Smooth muscle cell (in vitro differentiated cells): ENCODE measurements at regions not wholly inside any gene's neighbourhood (a gene's known extent, or its start where the extent isn't known, plus 50 kb on each side); places are given as distances from the start of the nearest gene placed in this dataset.

ENCODE experiments used
- DNase-seq: peaks from one replicate; lab custom pipeline; 2025; ENCODE audit not compliant: unreplicated experiment; lab: John Stamatoyannopoulos, UW
- H2AFZ ChIP-seq: fragments of 200-600 bp; sonication (generic); 2 replicates; pipeline ENCODE4 v1.6.0; 2016; ENCODE audit warnings: antibody characterized with exemption, low read depth, mild to moderate bottlenecking
- H3F3A ChIP-seq: fragments of 200-600 bp; sonication (generic); 2 replicates; pipeline ENCODE4 v1.6.0; 2017; ENCODE audit warnings: antibody characterized with exemption, low read depth
- H3K27ac ChIP-seq: fragments of 200-600 bp; sonication (generic); 2 replicates; pipeline ENCODE4 v1.5.1; 2016; ENCODE audit warnings: low read depth, mild to moderate bottlenecking
- H3K27me3 ChIP-seq: fragments of 200-600 bp; sonication (generic); 2 replicates; pipeline ENCODE4 v1.6.1; 2016; ENCODE audit warnings: low read depth, mild to moderate bottlenecking
- H3K36me3 ChIP-seq: fragments of 200-600 bp; sonication (generic); 2 replicates; pipeline ENCODE4 v1.5.1; 2016; ENCODE audit warnings: low read depth
- H3K4me1 ChIP-seq: fragments of 200-600 bp; sonication (generic); 2 replicates; pipeline ENCODE4 v1.5.1; 2016; ENCODE audit warnings: low read depth
- H3K4me2 ChIP-seq: fragments of 200-600 bp; sonication (generic); 2 replicates; pipeline ENCODE4 v1.6.0; 2016; ENCODE audit warnings: mild to moderate bottlenecking
- H3K4me3 ChIP-seq: fragments of 200-600 bp; sonication (generic); 2 replicates; pipeline ENCODE4 v1.5.1; 2016; ENCODE audit warnings: mild to moderate bottlenecking
- H3K79me2 ChIP-seq: fragments of 200-600 bp; sonication (generic); 2 replicates; pipeline ENCODE4 v1.6.0; 2016; ENCODE audit warnings: low read depth, mild to moderate bottlenecking
- H3K9ac ChIP-seq: fragments of 200-600 bp; sonication (generic); 2 replicates; pipeline ENCODE4 v1.6.0; 2016; ENCODE audit warnings: low read depth
- H3K9me3 ChIP-seq: fragments of 200-600 bp; sonication (generic); replicated peaks from 2 replicates; pipeline ENCODE4 v1.5.1; 2016; ENCODE audit warnings: low read depth
- H4K20me1 ChIP-seq: fragments of 200-600 bp; sonication (generic); 2 replicates; pipeline ENCODE4 v1.6.0; 2016; ENCODE audit warnings: low read depth
- WGBS: methylation state at CpG from one replicate; pipeline ENCODE4 v1.1.7; 2016; ENCODE audit warnings: low lambda C conversion rate; 5-methylcytosine and 5-hydroxymethylcytosine counted together
- TF ChIP-seq, protein P1 (sequence below): fragments of 200-600 bp; sonication (generic); IDR thresholded peaks from 2 replicates; pipeline ENCODE4 v1.5.1; 2017; ENCODE audit warnings: borderline replicate concordance, mild to moderate bottlenecking, antibody characterized with exemption; ENCODE audit not compliant: insufficient read depth, poor library complexity, severe bottlenecking

DNA sequence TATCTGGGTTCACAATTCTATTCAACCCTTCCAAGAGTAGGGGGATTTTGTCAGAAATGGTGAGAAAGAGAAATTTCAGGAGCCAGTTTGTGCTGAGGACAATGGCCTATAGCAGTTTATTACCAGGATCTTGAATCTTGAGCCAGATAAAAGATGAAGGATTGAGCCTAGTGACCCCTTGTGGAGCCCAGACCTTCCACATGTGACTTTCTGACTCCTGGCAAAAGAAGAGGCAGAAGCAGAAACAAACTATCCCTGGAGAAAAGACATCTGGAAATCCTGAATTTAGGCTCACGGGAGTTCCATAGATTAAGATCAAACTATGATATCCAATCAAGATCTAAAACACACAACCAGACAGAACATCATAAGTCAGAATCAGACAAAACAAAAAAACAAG is 60.9 kb upstream of the CHRM2 start:
- H3K4me1 ChIP-seq, result no peaks in the 10 kb centered on the region
- DNase-seq, result no peak
- H3K79me2 ChIP-seq, result no peaks in the 10 kb centered on the region
- no peaks in the 10 kb centered on the region for H3K36me3 ChIP-seq
- H3K27ac ChIP-seq, result no peak overlapping the region
- TF ChIP-seq, protein P1, sequence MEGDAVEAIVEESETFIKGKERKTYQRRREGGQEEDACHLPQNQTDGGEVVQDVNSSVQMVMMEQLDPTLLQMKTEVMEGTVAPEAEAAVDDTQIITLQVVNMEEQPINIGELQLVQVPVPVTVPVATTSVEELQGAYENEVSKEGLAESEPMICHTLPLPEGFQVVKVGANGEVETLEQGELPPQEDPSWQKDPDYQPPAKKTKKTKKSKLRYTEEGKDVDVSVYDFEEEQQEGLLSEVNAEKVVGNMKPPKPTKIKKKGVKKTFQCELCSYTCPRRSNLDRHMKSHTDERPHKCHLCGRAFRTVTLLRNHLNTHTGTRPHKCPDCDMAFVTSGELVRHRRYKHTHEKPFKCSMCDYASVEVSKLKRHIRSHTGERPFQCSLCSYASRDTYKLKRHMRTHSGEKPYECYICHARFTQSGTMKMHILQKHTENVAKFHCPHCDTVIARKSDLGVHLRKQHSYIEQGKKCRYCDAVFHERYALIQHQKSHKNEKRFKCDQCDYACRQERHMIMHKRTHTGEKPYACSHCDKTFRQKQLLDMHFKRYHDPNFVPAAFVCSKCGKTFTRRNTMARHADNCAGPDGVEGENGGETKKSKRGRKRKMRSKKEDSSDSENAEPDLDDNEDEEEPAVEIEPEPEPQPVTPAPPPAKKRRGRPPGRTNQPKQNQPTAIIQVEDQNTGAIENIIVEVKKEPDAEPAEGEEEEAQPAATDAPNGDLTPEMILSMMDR, result no peak
- no peak overlapping the region for H3K4me2 ChIP-seq
- no peaks in the 10 kb centered on the region for H3F3A ChIP-seq
- no peaks in the 10 kb centered on the region for H3K27me3 ChIP-seq
- H3K9ac ChIP-seq, result no peak overlapping the region
- H4K20me1 ChIP-seq, result no peaks in the 10 kb centered on the region
- WGBS, result 25% methylated on average over 1 of the region's 1 CpG
- no peak overlapping the region for H2AFZ ChIP-seq
- no peaks in the 10 kb centered on the region for H3K9me3 ChIP-seq
- H3K4me3 ChIP-seq, result no peak overlapping the region

DNA sequence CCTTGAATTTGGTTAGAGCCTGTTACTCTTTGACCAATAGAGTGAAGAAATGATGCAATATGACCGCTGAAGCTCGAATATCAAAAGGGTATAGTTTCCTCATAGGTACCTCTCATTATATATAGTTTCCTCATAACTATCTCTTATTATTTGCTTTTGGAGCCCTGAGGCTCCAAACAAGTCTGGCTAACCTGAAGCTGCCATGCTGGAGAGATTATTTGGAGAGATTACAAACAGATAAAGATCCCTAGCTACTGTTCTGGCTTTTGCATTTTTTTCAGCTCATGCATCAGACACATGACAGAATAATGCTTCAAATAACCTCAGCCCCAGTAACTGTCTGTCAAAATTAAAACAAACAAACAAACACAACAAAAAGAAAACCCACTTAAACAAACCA is 65.4 kb upstream of the CHRM2 start:
- Histone ChIP-seq H3K27ac (no peak overlapping the region), H3K36me3 (no peaks in the 10 kb centered on the region), H3K4me1 (no peaks in the 10 kb centered on the region), H3K27me3 (no peaks in the 10 kb centered on the region), H2AFZ (no peak overlapping the region), H3K9me3 (no peaks in the 10 kb centered on the region), H4K20me1 (no peaks in the 10 kb centered on the region), H3K9ac (no peak overlapping the region), H3F3A (no peaks in the 10 kb centered on the region), H3K79me2 (no peaks in the 10 kb centered on the region), H3K4me3 (no peak overlapping the region), H3K4me2 (no peak overlapping the region)
- no peak for DNase-seq
- TF ChIP-seq, protein P1, result no peak
- 84% methylated on average over 2 of the region's 2 CpGs for WGBS

DNA sequence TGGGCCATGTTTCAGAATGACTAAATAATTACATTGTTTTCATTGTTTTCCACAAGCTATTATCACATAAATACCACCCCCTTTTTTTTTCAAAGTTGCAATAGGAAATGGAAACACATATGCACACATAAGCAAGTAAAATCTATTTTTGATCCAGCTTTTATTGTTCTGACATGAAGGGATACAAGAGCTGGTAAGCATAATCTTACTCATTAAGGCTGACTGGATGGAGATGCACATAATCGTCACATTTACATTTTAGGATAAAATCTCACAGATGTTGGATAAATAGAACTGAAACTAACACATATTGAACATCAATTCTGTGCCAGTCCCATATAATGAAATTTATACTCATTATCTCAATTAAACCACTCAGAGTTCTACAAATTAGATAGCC is 84.5 kb upstream of the CHRM2 start:
- 96% methylated on average over 1 of the region's 1 CpG for WGBS
- H3K27me3 ChIP-seq, result no peaks in the 10 kb centered on the region
- no peak overlapping the region for H3K27ac ChIP-seq
- TF ChIP-seq, protein P1, result no peak
- no peak for DNase-seq
- H2AFZ ChIP-seq, result no peak overlapping the region
- no peaks in the 10 kb centered on the region for H3K36me3 ChIP-seq
- no peak overlapping the region for H3K9ac ChIP-seq
- H3K4me1 ChIP-seq, result no peaks in the 10 kb centered on the region
- no peaks in the 10 kb centered on the region for H3K9me3 ChIP-seq
- H3K4me3 ChIP-seq, result no peak overlapping the region
- H4K20me1 ChIP-seq, result no peaks in the 10 kb centered on the region
- H3K79me2 ChIP-seq, result no peaks in the 10 kb centered on the region
- H3F3A ChIP-seq, result no peaks in the 10 kb centered on the region
- H3K4me2 ChIP-seq, result no peak overlapping the region

DNA sequence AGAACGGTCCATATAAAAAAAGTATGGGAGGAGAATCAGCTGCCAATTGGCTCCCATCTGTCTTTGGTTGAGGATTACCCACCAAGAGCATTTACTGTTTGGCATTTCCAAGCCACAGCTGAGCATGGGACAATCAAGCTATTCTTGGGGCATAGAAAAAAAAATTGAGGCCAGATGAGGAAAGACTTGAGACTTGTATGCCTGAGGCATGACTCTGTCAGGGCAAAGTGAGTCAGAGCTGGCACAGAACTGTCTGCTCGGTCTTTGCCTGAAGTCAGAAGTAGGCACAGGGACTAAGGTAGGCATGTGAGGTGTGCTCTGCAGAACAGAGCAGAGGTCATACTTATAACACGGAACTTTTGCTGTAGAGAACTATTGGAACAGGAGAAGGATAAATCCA is 126.5 kb upstream of the CHRM2 start:
- Histone ChIP-seq H3K9ac (no peak overlapping the region), H3K27me3 (no peaks in the 10 kb centered on the region), H3K9me3 (no peaks in the 10 kb centered on the region), H4K20me1 (no peaks in the 10 kb centered on the region), H3K4me1 (no peaks in the 10 kb centered on the region), H2AFZ (no peak overlapping the region), H3K4me2 (no peak overlapping the region), H3K4me3 (no peak overlapping the region), H3K27ac (no peak overlapping the region), H3K79me2 (no peaks in the 10 kb centered on the region), H3K36me3 (no peaks in the 10 kb centered on the region), H3F3A (no peaks in the 10 kb centered on the region)
- DNase-seq, result no peak
- 80% methylated on average over 3 of the region's 3 CpGs for WGBS
- TF ChIP-seq, protein P1, result no peak
